ENCODE measurements at regions not wholly inside any gene's neighbourhood (a gene's known extent, or its start where the extent isn't known, plus 50 kb on each side); places are given as distances from the start of the nearest gene placed in this dataset.

- no peak for TF ChIP-seq CTCF (IDR thresholded peaks at IDR 0.05)
- no peak for TF ChIP-seq POLR2A (IDR thresholded peaks at IDR 0.05)
- no peak for TF ChIP-seq POLR2AphosphoS5 (IDR thresholded peaks at IDR 0.05)
Observed at GRCh38 chr9:82668689-82669199, 394.2 kb downstream of the RASEF start.

All from suprapubic skin (tissue), 4 donors.